GM19463 (cell line): ENCODE measurements at regions not wholly inside any gene's neighbourhood (a gene's known extent, or its start where the extent isn't known, plus 50 kb on each side); places are given as distances from the start of the nearest gene placed in this dataset.
"Not testable (repeated sequence)": the region's sequence is repeated elsewhere in the genome, so short reads cannot be mapped to it uniquely, and the experiment has no call there.

ENCODE experiments used
- ATAC-seq: cut with Tn5 transposase; IDR thresholded peaks from one replicate; pipeline ENCODE4 v1.9.1; 2021; ENCODE audit warnings: mild to moderate bottlenecking, moderate library complexity; ENCODE audit not compliant: unreplicated experiment

DNA sequence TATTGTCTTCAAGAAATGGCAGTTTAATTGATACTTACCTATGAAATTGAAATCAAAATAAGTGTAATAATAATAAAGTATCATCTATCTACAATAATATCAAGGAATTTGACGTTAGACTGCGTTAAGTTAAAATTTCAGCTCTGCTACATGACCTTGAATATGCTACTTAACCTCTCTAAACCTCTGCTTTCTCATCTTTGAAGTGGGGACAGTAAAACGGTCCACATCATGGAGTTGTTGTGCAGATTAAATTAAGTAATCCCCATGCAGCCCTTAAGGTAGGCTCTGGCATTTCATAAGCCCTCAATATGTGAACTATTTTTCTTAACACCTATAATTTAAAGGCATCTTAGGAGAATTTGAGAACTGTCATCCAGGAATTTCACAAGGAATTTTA, 252.4 kb upstream of the PHF14 start:
- ATAC-seq, result no peak

DNA sequence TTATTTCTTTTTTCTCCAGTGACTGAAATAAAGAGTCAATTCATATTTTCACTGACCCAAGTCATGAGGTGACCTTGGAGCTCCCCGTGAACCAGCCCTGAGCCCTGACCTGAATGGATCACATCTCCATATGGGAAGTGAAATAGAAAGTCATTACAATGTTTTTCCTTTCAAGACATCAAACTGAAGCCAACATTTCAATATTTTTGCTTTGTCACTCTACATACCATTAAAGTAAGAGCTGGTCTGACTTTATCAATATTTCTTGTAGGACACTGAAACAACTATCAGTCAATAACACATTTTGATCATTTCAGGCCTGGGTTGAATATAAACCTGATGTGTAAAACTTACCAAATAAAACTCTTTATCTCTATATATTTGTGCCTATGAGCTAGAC, 249.8 kb upstream of the PHF14 start:
- ATAC-seq, result no peak

DNA sequence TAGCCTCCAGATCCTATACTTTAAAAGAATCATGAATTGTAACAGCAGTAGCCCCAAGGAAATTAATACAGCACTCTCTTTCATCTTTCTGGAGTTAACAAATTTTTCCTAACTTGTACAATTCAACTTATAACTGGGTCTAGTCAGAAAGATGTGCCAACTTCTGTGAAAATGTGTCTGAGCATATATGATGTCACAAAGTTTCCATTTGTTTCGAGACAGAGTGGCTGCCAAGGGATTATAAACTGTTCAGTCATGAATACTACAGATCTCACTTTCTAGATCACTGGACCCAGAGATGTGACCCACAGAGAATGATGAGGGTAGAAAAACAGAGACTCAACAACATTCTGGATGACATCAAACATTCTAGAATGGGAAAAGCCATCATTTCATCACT, 249.2 kb upstream of the PHF14 start:
- no peak for ATAC-seq

DNA sequence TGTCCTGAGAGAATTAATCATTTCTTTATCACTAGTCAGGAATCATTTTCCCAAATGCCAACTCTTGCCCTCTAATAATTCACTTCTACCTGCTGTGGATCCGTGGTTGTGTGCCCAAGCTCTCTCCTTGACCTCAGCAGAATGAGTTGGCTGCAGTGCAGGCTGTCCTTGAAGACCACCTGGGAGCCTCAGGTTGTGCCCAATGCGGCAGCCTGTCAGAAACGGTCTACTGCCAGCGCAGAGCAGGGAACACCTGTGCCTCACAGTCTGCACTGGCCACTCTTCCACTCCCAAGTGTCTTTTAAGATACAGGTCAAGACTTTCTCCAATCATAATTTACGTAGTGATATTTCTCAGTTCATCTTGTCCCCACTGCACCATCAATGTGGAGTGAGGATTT, 246.0 kb upstream of the PHF14 start:
- no peak for ATAC-seq

DNA sequence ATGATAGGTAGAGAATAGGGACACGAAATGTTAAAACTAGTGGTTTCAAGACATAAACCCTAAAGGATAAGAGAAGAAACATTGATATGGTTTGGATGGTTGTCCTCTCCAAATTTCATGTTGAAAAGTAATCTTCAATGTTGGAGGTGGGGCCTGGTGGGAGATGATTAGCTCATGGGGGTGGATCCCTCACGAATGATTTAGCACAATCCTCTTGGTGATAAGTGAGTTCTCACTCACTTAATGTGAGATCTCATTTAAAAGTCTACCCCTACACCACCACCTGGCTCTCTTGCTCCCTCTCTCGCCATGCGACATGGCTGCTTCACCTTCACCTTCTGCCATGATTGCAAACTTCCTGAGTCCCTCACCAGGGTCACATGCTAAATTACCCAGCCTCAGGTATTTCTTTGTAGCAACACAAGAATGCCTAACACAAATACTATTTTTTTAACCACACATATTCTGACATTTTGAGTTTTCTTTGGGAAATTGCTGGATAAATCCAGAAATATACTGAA, 242.4 kb upstream of the PHF14 start:
- ATAC-seq, result no peak

DNA sequence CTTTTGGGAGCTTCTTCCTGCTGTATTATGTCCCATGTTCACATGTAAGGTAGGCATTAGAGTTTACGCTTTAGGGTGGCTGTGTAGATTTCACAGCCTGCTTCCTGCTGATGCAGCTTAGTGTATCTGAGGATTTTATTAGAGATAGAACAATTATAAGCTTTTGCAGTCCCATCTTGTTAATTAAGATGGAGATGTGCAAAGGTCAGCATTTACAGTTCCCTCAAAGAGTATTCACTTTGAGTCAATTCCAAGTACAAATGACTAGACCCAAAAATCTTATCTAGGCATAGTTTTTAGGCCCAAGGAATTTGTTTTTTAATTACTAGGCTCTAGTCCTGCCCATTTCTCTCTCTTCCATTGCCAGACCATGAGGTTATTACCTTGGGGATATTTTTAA, 239.9 kb upstream of the PHF14 start:
- ATAC-seq, result no peak

DNA sequence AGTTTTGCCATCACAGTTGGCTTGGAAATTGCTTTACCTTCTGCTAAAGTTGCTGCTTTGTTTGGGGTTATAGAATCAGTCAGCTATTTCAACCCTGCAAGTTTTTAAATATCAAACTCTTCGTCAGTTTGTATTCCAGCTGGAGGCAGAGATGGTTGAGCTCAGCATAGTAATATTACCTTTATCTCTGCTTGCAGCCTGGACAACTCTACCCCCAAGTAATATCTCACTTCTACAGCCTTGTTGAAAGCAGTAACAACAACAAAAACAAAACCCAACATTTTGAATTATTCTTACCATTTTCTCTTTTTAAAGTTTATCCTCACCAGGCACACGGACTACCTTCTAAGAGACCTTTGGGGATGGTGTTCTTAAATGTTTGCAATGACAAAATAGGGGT, 239.1 kb upstream of the PHF14 start:
- ATAC-seq, result no peak

DNA sequence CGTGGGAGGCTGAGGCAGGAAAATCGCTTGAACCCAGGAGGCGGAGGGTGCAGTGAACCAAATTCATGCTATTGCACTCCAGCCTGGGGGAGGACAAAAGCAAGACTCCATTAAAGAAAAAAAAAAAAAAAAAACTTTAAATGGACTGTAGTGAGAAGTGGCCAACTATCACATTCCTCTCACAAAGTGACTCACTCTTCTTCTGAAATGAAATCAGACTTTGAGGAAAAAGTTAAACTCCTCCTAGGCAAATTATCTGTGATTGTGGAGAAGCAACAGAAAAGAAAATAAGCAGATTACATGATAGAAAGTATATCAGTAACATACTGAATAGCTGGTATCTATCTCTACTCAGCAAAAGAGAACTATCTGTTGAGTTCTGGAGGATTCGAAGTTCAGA, 234.3 kb upstream of the PHF14 start:
- no peak for ATAC-seq

DNA sequence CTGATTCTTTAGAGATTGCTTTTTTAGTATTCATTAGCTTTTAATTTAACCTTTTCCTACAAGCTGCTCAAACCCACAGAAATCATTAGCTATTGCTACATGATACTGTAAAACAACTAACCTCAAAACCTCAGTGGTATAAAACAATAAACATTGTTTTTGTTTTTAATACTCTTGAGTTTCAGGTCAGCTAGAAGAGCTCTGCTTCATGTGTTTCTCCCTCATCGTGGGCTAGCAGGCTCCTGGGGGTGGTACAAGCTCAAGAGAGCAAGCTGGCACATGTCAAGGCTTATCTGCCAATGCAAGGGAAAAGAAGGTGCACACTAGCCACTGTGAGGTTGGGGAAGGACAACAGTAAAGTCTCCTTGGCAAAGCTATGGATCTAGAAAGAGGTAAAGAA, 232.9 kb upstream of the PHF14 start:
- no peak for ATAC-seq

DNA sequence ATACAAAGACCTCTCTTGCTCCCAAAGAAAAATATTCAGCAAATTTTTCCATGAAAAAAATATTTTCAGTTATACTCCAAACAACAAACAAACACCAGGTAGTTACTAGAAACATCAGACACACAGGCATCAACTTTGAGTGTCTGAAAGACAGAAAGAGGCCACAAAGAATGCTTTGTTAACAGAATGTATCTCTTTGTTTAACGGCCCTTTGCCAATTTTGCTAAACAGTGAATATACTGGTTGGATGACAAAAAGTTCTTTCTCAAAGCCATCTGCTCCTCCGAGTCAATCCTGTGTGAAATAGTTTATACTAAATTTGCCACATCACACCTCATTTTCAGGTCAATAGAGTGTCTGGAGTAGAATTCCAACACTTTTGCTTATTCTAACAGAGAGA, 216.7 kb upstream of the PHF14 start:
- no peak for ATAC-seq

DNA sequence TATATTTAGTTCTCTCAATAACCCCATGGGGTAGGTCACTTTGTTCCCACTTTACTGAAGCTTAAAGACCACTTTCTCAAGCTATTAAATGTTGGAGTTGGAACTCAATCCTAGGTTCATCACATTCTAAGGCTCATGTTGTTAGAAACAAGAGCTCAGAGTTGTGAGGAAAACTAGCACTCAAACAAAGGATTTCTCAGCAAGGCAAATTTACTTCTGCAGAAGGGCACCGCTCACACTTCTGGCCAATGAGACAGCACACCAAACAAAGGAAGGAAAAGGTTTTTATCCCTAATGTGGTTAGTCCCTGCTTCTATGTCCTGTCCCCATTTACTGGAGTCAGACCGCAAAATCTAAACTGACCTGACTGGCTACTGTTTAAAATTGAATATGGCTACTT, 214.6 kb upstream of the PHF14 start:
- no peak for ATAC-seq

DNA sequence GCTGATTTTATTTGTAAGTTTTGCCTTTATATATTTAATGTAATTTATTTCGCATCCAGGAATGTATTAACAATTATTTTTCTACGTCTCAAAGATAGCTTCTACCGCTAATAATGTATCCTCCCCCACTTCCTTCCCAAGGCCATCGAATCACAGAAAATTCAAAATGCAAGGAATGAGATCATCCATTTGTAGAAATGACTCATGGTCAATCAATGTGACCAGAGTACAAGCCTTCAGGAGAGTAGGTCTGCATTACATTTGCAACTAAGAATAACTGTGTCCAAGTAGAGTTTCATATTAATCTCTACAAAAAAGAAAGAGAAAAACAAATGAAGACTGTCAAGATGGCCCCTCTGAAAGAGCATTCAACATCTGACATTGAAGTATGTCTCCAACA, 205.9 kb upstream of the PHF14 start:
- ATAC-seq, result no peak

DNA sequence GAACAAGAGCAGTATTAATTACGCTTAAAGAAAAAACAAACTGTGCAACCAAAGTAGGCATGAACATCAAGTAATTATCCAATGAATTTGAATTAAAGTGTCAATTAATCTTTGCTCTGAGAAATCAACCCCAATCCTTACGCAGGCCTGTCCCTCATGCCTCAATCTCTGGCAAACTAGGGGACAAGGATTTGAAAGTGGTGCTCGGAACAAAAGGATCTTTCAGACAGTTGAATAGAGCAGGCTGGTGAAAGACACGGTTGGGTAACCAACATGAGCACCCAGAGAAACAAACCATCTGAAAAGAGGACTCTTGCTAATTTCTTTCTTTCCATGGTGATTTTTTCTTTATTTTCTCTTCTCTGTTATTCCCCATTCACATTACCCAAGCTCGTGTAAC, 203.5 kb upstream of the PHF14 start:
- ATAC-seq, result no peak

DNA sequence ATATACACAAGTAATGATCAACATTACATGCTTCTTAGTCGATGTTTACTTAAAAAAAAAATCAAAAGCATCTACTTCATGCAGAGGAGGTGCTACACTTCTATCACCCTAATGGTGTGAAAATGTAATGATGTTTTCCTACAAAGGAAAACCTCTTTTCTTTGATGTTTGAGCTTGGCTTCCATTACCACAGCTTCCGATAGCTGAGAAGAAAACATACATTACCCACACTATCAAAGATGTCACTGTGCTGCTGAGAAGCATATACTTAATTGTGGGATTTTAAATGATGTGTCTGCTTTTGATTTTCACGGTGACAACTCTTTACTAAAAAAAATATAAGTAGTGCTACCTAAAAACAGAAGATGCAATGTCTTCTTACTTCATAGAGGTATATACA, 200.2 kb upstream of the PHF14 start:
- ATAC-seq, result no peak

DNA sequence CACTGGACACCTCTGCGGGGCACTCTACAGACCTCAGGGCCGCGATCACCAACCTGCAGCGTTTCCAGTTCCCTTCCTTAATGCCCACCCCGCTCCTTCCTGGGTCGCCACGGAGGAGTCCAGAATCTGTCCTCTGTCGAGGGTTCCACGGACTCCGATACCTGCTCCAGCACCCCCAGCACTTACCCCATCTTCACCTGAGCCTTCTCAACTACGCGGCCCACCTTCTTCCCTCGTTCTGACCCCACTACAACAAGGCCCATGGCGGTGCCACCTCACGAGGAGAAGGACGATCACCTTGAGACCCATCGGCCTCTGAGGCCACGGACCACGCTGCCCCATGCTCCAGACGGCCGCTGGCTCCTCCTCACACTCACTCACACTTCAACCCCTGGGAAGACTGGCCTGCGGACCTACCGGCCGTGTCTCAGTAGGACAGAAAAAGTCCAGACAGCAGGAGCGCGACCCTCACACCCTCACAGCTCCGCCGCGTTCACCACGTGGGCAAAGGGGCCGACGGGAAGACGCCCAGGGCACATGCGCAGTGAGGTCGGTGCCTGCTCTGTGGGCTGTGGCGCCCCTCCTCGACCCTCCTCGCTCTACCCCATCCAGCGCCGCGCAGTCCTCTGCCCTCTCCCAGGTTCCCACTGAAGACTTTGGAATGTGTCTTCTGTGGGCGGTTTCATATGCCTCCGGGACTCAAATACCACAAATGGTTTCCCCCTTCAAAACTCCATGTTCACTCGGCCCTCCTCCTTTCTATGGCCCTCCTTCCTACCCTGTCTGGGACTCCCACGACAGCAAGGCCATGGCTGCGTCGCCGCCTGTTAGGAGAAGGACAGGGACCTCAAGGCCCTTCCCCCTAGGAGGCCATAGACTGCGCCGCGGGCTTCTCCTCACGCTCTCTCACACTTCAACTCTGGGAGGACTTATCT, 193.9 kb upstream of the PHF14 start:
- ATAC-seq, result no peak

DNA sequence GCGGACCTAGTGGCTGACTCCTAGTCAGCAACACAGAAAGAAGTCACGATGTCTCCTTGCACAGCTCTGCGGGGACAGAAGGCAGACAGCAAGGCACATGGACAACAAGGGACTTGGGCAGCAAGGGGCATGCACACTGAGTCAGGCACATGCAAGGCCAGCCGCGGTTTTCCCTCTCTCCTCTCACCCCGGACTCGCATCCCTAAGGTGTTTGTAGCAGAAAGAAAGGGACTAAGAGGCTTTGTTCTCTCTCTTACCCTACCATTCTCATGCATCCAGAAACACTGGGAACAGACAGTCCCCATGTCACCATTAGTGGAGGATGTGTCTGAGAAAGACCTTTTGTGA, 193.3 kb upstream of the PHF14 start:
- ATAC-seq, result no peak

DNA sequence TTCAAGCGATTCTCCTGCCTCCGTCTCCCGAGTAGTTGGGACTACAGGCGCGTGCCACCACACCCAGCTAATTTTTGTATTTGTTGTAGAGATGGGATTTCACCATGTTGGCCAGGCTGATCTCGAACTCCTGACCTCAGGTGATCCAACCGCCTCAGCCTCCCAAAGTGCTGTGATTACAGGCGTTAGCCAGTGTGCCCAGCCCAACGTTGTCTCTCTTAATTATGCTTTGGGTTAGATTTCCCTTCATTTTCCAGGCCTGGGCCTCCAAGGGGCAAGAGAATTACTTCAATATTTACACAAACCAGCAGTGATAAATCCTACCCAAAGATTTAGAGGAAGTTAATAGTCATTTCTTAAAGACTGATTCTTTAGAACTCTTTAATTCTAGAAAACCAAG, 186.7 kb upstream of the PHF14 start:
- ATAC-seq, result not testable (repeated sequence)

DNA sequence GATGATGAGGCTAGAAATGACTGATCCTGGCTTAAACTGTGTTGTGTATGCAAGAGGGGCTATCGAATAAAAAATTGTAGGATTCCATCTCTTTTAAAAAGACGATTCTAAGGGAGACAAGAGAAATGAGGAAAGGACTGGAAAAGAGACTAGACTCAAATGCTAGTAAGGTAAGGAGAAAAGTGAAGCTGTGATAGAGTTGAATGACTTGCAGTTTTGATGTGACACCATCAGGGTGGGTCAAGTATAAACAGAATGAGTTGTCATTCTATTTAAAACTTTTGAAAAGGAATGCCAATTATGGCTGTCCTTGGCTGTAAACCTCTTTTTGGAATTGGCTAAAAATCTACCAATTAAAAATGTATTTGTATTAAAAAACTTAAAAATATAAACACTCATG, 184.5 kb upstream of the PHF14 start:
- ATAC-seq, result no peak

DNA sequence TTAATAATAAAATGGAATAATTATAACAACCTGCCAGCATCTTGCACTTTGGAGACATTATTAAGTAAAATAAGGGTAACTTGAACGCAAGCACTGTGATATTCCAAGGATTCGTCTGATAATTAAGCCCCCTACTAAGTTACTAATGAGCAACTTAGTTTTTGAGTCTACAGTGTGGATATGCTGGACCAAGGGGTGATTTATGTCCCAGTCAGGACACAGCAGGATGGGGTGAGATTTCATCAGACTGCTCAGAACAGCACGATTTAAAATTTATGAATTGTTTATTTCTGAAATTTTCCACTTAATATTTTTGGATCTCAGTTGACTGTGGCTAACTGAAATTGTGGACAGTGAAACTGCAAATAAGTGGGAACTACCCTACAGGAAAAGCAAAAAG, 182.8 kb upstream of the PHF14 start:
- no peak for ATAC-seq

DNA sequence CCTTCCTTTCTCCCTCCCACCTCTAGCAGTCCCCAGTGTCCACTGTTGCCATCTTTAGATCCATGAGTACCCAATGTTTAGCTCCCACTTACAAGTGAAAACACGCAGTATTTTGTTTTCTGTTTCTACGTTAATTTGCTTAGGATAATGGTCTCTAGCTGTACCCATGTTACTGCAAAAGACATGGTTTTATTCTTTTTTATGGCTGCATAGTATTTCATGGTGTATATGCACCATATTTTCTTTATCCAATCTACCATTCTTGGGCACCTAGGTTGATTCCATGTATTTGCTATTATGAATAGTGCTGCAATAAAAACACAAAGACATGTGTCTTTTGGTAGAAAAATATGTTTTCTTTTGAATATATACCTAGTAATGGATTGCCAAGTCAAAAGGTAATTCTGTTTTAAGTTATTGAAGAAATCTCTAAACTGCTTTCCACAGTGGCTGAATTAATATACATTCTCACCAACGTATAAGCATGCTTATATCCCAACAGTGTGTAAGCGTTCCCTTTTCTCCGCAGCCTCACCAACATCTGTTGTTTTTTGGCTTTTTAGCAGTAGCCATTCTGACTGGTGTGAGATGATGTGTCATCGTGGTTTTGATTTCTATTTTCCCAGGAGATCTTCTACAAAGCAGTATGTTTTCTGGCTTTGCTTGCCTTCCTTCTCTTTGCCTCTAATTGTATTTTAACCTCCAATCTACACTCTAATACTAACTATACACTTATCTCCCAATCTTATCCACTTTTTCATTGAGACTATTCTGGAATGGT, 179.5 kb upstream of the PHF14 start:
- ATAC-seq, result no peak

DNA sequence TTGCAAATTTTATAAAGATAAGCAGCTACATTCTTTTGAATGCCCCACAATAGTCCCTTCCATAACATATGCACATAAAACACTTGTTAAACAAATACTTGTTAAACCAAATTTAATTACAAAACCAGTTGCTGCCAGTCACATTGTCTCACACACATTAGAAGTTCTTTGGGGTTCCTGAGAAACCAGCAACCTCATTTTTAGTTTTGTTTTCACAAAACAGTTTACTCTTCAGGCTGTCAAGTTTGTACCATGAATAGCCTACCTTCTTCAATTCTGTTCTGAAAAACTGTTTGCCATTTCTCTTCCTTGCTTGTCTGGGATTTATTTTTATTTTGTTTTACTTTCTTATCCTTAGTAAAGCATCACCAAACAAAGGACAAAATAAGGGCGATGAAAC, 176.5 kb upstream of the PHF14 start:
- ATAC-seq, result no peak

DNA sequence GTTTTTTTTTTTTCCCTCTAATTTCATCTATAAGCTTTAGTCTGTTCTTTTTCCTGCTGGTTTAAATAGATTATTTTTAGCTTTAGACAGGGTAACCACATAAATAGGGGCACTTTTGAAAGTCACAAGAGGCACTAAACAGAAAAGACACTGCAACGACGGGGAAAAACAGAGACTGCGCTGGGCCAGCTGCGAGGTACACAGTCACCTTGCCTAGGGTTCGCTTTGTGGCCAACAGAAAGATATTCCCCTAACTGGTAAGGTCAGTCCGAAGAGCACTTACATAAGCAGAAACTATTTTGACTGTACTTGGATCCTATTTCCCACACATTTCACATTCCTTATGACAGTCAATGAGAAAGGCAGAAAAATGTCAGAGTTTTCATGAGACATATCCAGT, 175.6 kb upstream of the PHF14 start:
- no peak for ATAC-seq
